NCI-H2171 treated with DMSO at 0.1 percent for 48 hours (cell line): ENCODE measurements at regions not wholly inside any gene's neighbourhood (a gene's known extent, or its start where the extent isn't known, plus 50 kb on each side); places are given as distances from the start of the nearest gene placed in this dataset.

Experiments
- DNase-seq: peaks from one replicate; lab custom pipeline; 2025; lab: John Stamatoyannopoulos, UW

- no peak for DNase-seq
Measured at GRCh38 chr3:127399154-127399553, 111.3 kb upstream of the PRR20G start.

- DNase-seq: no peak
Measured at GRCh38 chr3:127396473-127396872, 108.6 kb upstream of the PRR20G start.

GRCh38 chr3:127395663-127396355 lies 108.0 kb upstream of the PRR20G start:
- no peak for DNase-seq

GRCh38 chr3:127394984-127395662 lies 107.3 kb upstream of the PRR20G start:
- DNase-seq: no peak

GRCh38 chr3:127394031-127394430 lies 106.2 kb upstream of the PRR20G start:
- no peak for DNase-seq

GRCh38 chr3:127393131-127393820 lies 105.4 kb upstream of the PRR20G start:
- no peak for DNase-seq

- DNase-seq: peak; percentile 44
Measured at GRCh38 chr3:127392156-127392490, 104.3 kb upstream of the PRR20G start.

- no peak for DNase-seq
Measured at GRCh38 chr3:127391436-127392155, 103.8 kb upstream of the PRR20G start.

- no peak for DNase-seq
Measured at GRCh38 chr3:127390365-127391025, 102.6 kb upstream of the PRR20G start.

GRCh38 chr3:127389913-127390312 lies 102.1 kb upstream of the PRR20G start:
- no peak for DNase-seq

- no peak for DNase-seq
Measured at GRCh38 chr3:127389420-127389819, 101.6 kb upstream of the PRR20G start.

GRCh38 chr3:127388427-127388826 lies 100.6 kb upstream of the PRR20G start:
- DNase-seq: no peak

GRCh38 chr3:127387556-127388153 lies 99.8 kb upstream of the PRR20G start:
- DNase-seq: no peak

GRCh38 chr3:127387119-127387518 lies 99.3 kb upstream of the PRR20G start:
- no peak for DNase-seq

- DNase-seq: no peak
Measured at GRCh38 chr3:127386490-127386889, 98.6 kb upstream of the PRR20G start.

- DNase-seq: no peak
Measured at GRCh38 chr3:127385540-127385870, 97.7 kb upstream of the PRR20G start.

GRCh38 chr3:127384717-127385539 lies 97.1 kb upstream of the PRR20G start:
- DNase-seq: no peak

GRCh38 chr3:127383656-127384179 lies 95.9 kb upstream of the PRR20G start:
- peak; percentile 50 for DNase-seq

- no peak for DNase-seq
Measured at GRCh38 chr3:127377801-127378655, 90.2 kb upstream of the PRR20G start.
